Spinal cord (tissue), 9 donors: ENCODE measurements at regions not wholly inside any gene's neighbourhood (a gene's known extent, or its start where the extent isn't known, plus 50 kb on each side); places are given as distances from the start of the nearest gene placed in this dataset.

Source experiments
- DNase-seq, 6 donors: peaks; one replicate each; pipeline versions ENCODE4 v3.0.0 to v3.0.0-alpha.2; 2013 to 2015; ENCODE audit warnings: low spot score in 6 of 6, low read depth in 4 of 6
- H3K27ac ChIP-seq: one replicate; pipeline ENCODE4 v1.5.1; 2013; ENCODE audit warnings: low read depth, low read length, control low read depth
- H3K27me3 ChIP-seq: one replicate; pipeline ENCODE4 v1.6.1; 2013; ENCODE audit warnings: low read length; ENCODE audit not compliant: control insufficient read depth, insufficient read depth
- H3K36me3 ChIP-seq: one replicate; pipeline ENCODE4 v1.6.1; 2013; ENCODE audit warnings: low read length; ENCODE audit not compliant: control insufficient read depth, insufficient read depth
- H3K4me1 ChIP-seq: one replicate; pipeline ENCODE4 v1.6.1; 2013; ENCODE audit warnings: low read length; ENCODE audit not compliant: control insufficient read depth, insufficient read depth
- H3K4me3 ChIP-seq: one replicate; pipeline ENCODE4 v1.5.1; 2013; ENCODE audit warnings: low read depth, low read length, control low read depth
- H3K9me3 ChIP-seq: one replicate; pipeline ENCODE4 v1.6.1; 2013; ENCODE audit warnings: low read length; ENCODE audit not compliant: control insufficient read depth, insufficient read depth
- WGBS: methylation state at CpG from one replicate; pipeline ENCODE4 v1.1.5; 2013; ENCODE audit warnings: missing lambda C conversion rate; ENCODE audit not compliant: insufficient coverage; 5-methylcytosine and 5-hydroxymethylcytosine counted together
- donor health status: healthy.

GRCh38 chr4:71123951-71124350, 130.5 kb downstream of the DCK start:
- H3K4me1 ChIP-seq, result no peaks in the 10 kb centered on the region
- no CpG with 5 or more reads among the region's 4 CpGs for WGBS
- no peaks in the 10 kb centered on the region for H3K9me3 ChIP-seq
- no peak overlapping the region for H3K4me3 ChIP-seq
- H3K27me3 ChIP-seq, result no peaks in the 10 kb centered on the region
- no peak overlapping the region for H3K27ac ChIP-seq
- H3K36me3 ChIP-seq, result no peaks in the 10 kb centered on the region
- DNase-seq, result peak in 2 of 6 donors; percentile 11 to 28

DNA sequence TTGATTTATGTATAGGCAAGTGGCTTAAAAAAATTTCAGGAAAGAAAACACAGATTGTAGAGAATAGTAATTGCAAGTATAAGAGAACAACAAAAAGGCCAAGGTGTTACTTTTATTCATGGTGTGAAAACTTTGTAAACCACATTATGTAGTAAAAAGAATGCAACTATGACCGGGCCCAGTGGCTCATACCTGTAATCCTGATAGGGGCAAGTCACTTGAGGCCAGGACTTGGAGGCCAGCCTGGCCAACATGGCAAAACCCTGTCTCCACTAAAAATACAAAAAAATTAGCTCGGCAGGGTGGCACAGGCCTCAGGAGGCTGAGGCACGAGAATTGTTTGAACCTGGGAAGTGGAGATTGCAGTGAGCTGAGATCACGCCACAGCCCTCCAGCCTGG, 131.7 kb downstream of the DCK start:
- Histone ChIP-seq H3K4me1 (no peaks in the 10 kb centered on the region), H3K27me3 (no peaks in the 10 kb centered on the region), H3K36me3 (no peaks in the 10 kb centered on the region), H3K9me3 (no peaks in the 10 kb centered on the region), H3K27ac (no peak overlapping the region), H3K4me3 (no peak overlapping the region)
- 93% methylated on average over 3 of the region's 4 CpGs for WGBS
- no peak for DNase-seq

- DNase-seq, result no peak
- no peak overlapping the region for H3K27ac ChIP-seq
- H3K27me3 ChIP-seq, result no peaks in the 10 kb centered on the region
- H3K4me3 ChIP-seq, result no peak overlapping the region
- H3K36me3 ChIP-seq, result no peaks in the 10 kb centered on the region
- WGBS, result 86% methylated on average over 1 of the region's 1 CpG
- H3K9me3 ChIP-seq, result no peaks in the 10 kb centered on the region
- no peaks in the 10 kb centered on the region for H3K4me1 ChIP-seq
Measured at GRCh38 chr4:71126719-71127118, 133.3 kb downstream of the DCK start.

- WGBS, result no CpG with 5 or more reads among the region's 9 CpGs
- no peaks in the 10 kb centered on the region for H3K9me3 ChIP-seq
- H3K4me1 ChIP-seq, result no peaks in the 10 kb centered on the region
- DNase-seq, result peak in 2 of 6 donors; percentile 69 to 76
- H3K27me3 ChIP-seq, result no peaks in the 10 kb centered on the region
- no peaks in the 10 kb centered on the region for H3K36me3 ChIP-seq
- H3K4me3 ChIP-seq, result no peak overlapping the region
- H3K27ac ChIP-seq, result no peak overlapping the region
Measured at GRCh38 chr4:71130827-71131603, 137.6 kb downstream of the DCK start.

- DNase-seq, result no peak
Measured at GRCh38 chr4:71132486-71132885, 139.0 kb downstream of the DCK start.

GRCh38 chr4:71133491-71133890, 140.0 kb downstream of the DCK start:
- DNase-seq, result no peak
- 85% methylated on average over 6 of the region's 6 CpGs for WGBS
- Histone ChIP-seq H3K27me3 (no peaks in the 10 kb centered on the region), H3K27ac (no peak overlapping the region), H3K4me3 (no peak overlapping the region), H3K4me1 (no peaks in the 10 kb centered on the region), H3K36me3 (no peaks in the 10 kb centered on the region), H3K9me3 (no peaks in the 10 kb centered on the region)

More at GRCh38 chr4:71132486-71132885, 139.0 kb downstream of the DCK start:
- H3K9me3 ChIP-seq, result no peaks in the 10 kb centered on the region
- no peaks in the 10 kb centered on the region for H3K4me1 ChIP-seq
- no peaks in the 10 kb centered on the region for H3K36me3 ChIP-seq
- H3K27ac ChIP-seq, result no peak overlapping the region
- H3K27me3 ChIP-seq, result no peaks in the 10 kb centered on the region
- H3K4me3 ChIP-seq, result no peak overlapping the region

- WGBS, result 100% methylated on average over 1 of the region's 1 CpG
- H3K36me3 ChIP-seq, result no peaks in the 10 kb centered on the region
- no peaks in the 10 kb centered on the region for H3K9me3 ChIP-seq
- no peak overlapping the region for H3K4me3 ChIP-seq
- no peak overlapping the region for H3K27ac ChIP-seq
- H3K4me1 ChIP-seq, result no peaks in the 10 kb centered on the region
- no peak for DNase-seq
- H3K27me3 ChIP-seq, result no peaks in the 10 kb centered on the region
Measured at GRCh38 chr4:71136071-71136470, 142.6 kb downstream of the DCK start.

DNA sequence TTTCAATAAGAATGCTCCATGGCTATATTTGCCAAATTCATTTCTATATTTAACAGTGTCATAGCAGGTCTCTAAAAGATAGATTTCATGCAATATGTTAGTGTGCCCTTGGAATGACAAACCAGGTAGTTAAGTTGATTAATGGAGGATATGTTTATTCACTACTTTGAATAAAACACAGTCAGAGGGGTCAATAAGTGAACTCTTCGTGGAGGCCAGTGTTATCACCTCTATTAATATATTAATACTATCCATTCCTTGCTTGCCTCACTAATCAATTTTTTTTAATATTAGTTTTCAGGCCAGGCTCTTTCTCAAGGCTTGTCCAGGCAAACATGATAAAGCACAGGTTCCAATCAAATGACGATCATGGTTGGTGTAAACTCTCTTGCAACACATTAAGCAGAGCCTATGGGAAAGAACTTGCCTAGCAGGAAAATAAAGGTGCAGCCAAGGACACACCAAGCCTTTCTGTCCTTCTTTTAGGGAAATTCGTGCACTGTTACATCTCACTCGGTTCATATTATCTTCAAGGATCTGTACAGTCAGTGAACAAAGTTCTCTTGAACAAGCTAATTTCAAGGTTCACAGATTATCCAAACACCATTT, 144.7 kb downstream of the DCK start:
- 100% methylated on average over 2 of the region's 4 CpGs for WGBS
- no peaks in the 10 kb centered on the region for H3K9me3 ChIP-seq
- no peaks in the 10 kb centered on the region for H3K27me3 ChIP-seq
- DNase-seq, result no peak
- no peaks in the 10 kb centered on the region for H3K36me3 ChIP-seq
- H3K4me3 ChIP-seq, result no peak overlapping the region
- no peaks in the 10 kb centered on the region for H3K4me1 ChIP-seq
- H3K27ac ChIP-seq, result no peak overlapping the region

DNA sequence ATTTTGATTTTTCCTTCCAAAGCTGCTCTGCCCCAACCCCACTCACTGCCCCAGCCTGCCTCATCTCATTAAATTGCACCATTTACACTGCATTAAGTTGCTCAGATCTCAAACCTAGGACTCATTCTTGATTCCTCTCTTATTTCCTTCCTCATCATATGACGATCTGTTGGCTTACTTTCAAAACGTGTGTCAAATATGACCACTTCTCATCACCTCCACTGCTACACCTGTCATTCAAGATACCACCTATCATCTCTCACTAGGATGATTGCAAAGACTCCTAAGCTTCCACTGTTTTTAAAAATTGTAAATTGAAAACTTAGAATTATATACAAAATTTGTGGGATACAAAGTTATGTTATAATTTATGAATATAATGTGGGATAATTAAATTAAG, 147.1 kb downstream of the DCK start:
- H3K27me3 ChIP-seq, result no peaks in the 10 kb centered on the region
- H3K27ac ChIP-seq, result no peak overlapping the region
- H3K9me3 ChIP-seq, result no peaks in the 10 kb centered on the region
- no peak overlapping the region for H3K4me3 ChIP-seq
- WGBS, result 79% methylated on average over 2 of the region's 2 CpGs
- H3K4me1 ChIP-seq, result no peaks in the 10 kb centered on the region
- no peaks in the 10 kb centered on the region for H3K36me3 ChIP-seq
- DNase-seq, result no peak

GRCh38 chr4:71141125-71141524, 147.7 kb downstream of the DCK start:
- H3K36me3 ChIP-seq, result no peaks in the 10 kb centered on the region
- H3K4me1 ChIP-seq, result no peaks in the 10 kb centered on the region
- no peak overlapping the region for H3K4me3 ChIP-seq
- H3K9me3 ChIP-seq, result no peaks in the 10 kb centered on the region
- WGBS, result no CpG with 5 or more reads among the region's 1 CpG
- no peak for DNase-seq
- no peaks in the 10 kb centered on the region for H3K27me3 ChIP-seq
- no peak overlapping the region for H3K27ac ChIP-seq
